ENCODE measurements at regions not wholly inside any gene's neighbourhood (a gene's known extent, or its start where the extent isn't known, plus 50 kb on each side); places are given as distances from the start of the nearest gene placed in this dataset.
"Not testable (repeated sequence)": the region's sequence is repeated elsewhere in the genome, so short reads cannot be mapped to it uniquely, and the experiment has no call there.

DNA sequence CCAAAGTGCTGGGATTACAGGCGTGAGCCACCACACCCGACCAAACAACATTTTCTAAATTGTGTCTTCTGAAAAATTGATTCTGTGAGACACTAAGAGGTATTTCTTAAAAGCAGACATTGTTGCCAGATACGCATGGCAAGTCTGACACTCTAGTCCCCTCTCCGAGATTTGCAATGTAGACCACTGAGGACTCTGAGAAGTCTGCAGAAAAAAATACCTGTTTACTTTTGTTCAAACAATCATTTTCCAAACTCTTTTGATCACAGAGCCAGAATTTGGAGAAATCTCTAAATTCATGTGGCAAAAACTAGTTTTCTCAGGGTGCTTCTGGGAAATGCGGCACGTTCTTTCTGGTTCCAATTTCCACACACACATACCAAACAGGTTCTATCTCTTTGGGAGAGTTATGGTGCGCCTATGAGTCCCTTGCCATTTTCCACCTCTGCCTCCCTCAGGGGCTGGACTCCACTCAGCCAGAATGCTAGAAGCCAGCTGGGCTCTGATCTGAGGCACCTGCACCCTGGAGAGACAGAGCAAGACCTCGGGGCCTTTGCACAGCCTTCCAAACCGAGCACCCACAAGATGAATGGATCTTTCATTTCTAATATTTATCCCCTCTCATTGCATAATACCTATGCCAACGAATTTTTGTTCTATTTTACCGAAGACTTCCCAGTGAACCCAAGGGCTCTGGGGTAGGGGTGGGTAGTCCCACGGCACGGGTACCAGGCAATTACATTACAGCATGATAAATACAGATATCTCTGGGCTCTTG, 152.7 kb downstream of the MYCN start:
- no peak overlapping the region for H3K4me3 ChIP-seq (ENCODE audit: low read depth, low read length)
- TF ChIP-seq, protein P1, sequence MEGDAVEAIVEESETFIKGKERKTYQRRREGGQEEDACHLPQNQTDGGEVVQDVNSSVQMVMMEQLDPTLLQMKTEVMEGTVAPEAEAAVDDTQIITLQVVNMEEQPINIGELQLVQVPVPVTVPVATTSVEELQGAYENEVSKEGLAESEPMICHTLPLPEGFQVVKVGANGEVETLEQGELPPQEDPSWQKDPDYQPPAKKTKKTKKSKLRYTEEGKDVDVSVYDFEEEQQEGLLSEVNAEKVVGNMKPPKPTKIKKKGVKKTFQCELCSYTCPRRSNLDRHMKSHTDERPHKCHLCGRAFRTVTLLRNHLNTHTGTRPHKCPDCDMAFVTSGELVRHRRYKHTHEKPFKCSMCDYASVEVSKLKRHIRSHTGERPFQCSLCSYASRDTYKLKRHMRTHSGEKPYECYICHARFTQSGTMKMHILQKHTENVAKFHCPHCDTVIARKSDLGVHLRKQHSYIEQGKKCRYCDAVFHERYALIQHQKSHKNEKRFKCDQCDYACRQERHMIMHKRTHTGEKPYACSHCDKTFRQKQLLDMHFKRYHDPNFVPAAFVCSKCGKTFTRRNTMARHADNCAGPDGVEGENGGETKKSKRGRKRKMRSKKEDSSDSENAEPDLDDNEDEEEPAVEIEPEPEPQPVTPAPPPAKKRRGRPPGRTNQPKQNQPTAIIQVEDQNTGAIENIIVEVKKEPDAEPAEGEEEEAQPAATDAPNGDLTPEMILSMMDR (IDR thresholded peaks at IDR 0.05; ENCODE audit: low read depth, low read length) = no peak

DNA sequence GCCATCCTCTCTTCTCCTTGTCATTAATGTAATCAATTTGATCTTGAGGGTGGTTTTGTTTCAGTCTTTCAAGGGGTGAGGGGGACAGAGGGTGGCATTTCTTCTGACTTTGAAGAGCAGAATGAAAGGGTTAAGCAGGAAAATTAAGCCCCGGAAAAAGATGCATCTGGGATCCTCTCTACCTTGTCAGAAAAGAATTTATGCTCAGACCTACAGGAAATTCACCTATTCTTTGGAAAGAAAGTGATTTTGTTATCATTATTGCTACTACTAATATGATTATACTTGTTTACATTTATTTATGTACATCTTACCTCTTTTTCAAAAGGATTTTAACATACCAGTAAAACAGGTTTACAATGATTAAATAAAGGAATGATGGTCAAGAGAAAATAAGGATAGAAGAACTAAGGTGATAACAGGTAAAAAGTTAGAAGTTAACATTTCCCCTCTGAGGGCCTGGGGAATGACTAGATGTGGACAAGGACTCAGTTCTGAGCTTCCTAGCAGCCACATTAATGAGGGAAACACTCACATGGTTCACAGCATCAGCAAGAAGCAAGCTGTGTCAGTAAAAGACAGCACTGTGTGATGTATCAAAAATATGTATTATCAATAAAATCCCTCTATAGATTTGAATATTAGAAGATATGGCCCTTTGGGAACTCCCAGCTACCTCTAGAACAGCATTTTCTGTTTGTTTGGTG, 151.4 kb downstream of the MYCN start:
- TF ChIP-seq, protein P1 (IDR thresholded peaks at IDR 0.05; ENCODE audit: low read depth, low read length) = no peak
- no peak overlapping the region for H3K4me3 ChIP-seq (ENCODE audit: low read depth, low read length)

DNA sequence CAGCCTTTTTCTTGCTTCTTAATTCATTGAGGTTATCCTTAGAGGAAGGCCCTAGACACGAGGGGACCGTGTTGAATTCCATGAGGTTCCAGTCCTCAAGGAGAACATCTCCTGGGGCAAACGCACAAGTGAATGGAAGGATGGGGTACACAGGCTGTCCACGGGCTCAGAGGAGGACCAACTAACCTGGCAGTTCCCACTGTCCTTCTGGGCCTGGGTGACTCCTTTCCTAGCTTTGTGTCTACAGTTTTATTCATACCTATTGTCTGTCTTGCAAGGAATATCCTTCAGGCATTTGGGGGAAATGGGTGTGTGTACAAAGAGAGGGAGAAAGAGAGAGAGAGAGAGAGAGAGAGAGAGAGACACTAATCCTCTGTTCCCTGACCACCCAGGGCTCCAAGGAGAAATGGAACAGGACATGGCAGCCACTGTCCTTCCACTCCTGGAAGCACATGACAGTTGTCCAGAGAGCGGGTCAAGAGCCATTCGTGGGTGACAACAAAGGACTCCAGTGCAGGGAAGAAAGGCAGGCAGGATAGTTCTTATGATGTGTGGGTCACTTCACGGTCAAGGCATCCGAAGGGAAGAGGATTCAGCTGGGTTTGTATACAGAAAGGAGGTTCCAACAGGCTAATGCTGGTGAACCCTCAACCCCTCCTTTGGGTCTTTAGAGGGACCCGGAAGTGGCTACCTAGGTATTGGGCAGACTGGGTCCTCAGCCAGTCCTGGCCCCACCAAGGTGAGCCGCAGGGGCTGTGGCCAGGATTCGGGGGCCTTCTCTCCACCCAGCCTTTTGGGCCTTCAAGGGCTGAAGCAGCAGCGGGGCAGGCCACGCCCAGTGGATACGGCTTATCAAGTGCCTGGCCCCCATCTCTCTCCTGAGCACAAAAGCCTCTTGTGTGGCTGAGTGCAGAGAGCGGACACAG, 150.6 kb downstream of the MYCN start:
- TF ChIP-seq, protein P1 (IDR thresholded peaks at IDR 0.05; ENCODE audit: low read depth, low read length) = no peak
- H3K4me3 ChIP-seq (ENCODE audit: low read depth, low read length) = no peak overlapping the region

DNA sequence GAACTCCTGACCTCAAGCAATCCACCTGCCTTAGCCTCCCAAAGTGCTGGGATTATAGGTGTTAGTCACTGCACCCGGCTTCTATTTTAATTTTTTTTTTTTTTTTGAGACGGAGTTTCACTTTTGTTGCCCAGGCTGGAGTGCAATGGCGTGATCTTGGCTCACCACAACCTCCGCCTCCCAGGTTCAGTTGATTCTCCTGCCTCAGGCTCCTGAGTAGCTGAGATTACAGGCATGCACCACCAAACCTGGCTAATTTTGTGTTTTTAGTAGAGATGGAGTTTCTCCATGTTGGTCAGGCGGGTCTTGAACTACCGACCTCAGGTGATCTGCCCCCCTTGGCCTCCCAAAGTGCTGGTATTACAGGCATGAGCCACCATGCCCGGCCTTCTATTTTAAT, 149.1 kb downstream of the MYCN start:
- H3K4me3 ChIP-seq (ENCODE audit: low read depth, low read length) = not testable (repeated sequence)

DNA sequence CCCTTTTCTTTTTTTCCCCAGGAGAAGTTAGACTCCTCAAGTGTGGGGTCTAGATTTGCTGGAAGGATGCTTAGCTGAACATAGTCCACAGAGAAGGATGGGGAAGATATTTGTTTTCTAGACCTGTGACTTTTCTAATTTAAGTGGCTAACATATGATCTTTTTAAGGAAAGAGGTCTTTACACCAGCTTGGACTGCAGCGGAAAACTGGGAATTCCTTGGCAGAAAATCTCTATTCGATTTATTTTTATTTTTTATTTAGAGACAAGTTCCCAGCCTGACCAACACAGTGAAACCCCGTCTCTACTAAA, 148.4 kb downstream of the MYCN start:
- TF ChIP-seq, protein P1 (IDR thresholded peaks at IDR 0.05; ENCODE audit: low read depth, low read length) = no peak
- no peak overlapping the region for H3K4me3 ChIP-seq (ENCODE audit: low read depth, low read length)

DNA sequence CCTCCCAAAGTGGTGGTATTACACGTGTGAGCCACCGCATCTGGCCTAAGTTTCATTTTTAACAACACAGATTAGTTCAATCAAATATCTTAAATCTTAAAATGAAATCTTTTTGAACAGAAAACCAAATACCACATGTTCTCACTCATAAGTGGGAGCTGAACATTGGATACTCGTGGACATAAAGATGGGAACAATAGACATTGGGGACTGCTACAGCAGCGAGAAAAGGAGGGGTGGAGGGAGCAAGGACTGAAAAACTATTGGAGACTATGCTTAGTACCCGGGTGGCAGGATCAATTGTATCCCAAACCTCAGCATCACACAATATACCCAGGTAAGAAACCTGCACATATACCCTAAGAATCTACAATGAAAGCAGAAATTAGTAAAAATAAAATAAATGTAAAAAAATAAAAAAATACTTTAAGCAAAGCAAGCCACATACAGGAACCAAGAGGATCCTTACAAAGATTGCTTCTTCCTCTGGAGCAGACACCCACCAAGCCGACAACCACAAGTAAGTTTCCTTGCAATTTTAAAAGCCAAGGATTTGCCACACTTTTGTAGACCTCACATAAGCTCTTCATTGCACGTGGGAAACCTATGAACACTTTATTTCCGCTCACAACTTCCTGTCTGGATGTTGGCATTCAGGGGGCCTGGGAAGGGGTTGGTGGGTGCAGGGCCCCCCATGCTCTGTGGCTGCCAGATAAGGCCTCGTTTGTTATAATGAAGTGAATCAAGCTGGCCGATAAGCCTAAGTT, 147.9 kb downstream of the MYCN start:
- TF ChIP-seq, protein P1 (IDR thresholded peaks at IDR 0.05; ENCODE audit: low read depth, low read length) = no peak
- no peak overlapping the region for H3K4me3 ChIP-seq (ENCODE audit: low read depth, low read length)

DNA sequence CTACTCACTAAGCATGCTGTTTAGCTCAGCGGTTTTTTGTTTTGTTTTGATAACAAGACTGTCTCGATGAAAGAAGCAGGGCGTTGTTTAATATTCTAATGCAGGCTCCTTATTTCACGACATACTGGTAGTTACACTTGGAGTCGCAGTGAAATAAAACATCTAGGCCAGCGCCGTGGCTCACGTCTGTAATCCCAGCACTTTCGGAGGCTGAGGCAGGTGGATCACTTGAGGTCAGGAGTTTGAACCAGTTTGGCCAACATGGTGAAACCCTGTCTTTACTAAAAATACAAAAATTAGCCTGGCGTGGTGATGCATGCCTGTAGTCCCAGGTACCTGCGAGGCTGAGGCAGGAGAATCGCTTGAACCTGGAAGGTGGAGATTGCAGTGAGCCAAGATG, 145.8 kb downstream of the MYCN start:
- not testable (repeated sequence) for H3K4me3 ChIP-seq (ENCODE audit: low read depth, low read length)
